Retinal pigment epithelial cell (primary cell): ENCODE measurements at regions not wholly inside any gene's neighbourhood (a gene's known extent, or its start where the extent isn't known, plus 50 kb on each side); places are given as distances from the start of the nearest gene placed in this dataset.
"Not testable (repeated sequence)": the region's sequence is repeated elsewhere in the genome, so short reads cannot be mapped to it uniquely, and the experiment has no call there.

Experiments used
- DNase-seq: peaks from one replicate; pipeline ENCODE4 v3.0.0-alpha.2; 2010; ENCODE audit warnings: low read depth
- H3K4me3 ChIP-seq: 2 replicates; pipeline ENCODE4 v1.5.1; 2011; ENCODE audit warnings: mild to moderate bottlenecking, low read length, control low read depth, moderate library complexity
- TF ChIP-seq, protein P1 (sequence below): conservative IDR thresholded peaks from 2 replicates; pipeline ENCODE4 v1.5.1; 2011; ENCODE audit warnings: low read depth, low read length, control low read depth, inconsistent platforms

DNA sequence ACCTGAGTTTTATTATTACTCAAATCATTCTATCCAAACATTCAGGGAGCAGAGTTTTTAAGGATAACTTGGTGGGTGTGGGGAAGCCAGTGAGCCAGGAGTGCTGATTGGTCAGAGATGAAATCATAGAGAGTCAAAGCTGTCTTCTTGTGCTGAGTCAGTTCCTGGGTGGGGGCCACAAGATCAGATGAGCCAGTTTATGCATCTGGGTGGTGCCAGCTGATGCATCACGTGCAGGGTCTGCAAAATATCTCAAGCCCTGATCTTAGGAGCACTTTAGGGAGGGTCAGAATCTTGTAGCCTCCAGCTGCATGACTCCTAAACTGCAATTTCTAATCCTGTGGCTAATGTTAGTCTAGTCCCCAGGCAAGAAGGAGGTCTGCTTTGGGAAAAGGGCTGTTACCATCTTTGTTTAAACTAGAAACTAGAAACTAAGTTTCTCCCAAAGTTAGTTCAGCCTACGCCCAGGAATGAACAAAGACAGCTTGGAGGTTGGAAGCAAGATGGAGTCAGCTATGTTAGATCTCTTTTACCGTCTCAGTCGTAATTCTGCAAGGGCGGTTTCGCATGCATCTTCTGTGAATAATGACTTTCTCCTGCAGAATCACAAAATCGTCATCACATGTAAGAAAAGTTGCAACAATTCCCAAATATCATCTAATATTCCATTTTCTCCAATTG lies 97.5 kb downstream of the ZNF664 start:
- not testable (repeated sequence) for DNase-seq, H3K4me3 ChIP-seq

DNA sequence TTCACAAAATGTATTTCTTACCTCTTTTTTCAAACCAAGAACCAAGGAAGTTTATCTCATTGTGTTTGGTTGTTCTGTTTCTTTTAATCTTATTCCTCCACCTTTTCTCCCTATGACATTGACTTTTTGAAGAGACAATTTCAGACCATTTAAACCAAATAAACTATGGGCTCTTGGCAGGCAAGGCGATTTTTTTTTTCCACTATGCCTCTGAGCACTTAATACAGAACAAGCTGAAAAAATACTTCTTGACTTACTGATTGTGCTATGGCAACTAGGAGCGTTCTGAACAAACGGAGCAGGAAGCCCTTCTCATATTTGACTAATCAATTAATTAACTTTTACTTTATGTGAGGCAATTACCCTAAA lies 98.0 kb downstream of the ZNF664 start:
- TF ChIP-seq, protein P1, sequence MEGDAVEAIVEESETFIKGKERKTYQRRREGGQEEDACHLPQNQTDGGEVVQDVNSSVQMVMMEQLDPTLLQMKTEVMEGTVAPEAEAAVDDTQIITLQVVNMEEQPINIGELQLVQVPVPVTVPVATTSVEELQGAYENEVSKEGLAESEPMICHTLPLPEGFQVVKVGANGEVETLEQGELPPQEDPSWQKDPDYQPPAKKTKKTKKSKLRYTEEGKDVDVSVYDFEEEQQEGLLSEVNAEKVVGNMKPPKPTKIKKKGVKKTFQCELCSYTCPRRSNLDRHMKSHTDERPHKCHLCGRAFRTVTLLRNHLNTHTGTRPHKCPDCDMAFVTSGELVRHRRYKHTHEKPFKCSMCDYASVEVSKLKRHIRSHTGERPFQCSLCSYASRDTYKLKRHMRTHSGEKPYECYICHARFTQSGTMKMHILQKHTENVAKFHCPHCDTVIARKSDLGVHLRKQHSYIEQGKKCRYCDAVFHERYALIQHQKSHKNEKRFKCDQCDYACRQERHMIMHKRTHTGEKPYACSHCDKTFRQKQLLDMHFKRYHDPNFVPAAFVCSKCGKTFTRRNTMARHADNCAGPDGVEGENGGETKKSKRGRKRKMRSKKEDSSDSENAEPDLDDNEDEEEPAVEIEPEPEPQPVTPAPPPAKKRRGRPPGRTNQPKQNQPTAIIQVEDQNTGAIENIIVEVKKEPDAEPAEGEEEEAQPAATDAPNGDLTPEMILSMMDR = no peak
- no peak for DNase-seq
- no peak overlapping the region for H3K4me3 ChIP-seq

DNA sequence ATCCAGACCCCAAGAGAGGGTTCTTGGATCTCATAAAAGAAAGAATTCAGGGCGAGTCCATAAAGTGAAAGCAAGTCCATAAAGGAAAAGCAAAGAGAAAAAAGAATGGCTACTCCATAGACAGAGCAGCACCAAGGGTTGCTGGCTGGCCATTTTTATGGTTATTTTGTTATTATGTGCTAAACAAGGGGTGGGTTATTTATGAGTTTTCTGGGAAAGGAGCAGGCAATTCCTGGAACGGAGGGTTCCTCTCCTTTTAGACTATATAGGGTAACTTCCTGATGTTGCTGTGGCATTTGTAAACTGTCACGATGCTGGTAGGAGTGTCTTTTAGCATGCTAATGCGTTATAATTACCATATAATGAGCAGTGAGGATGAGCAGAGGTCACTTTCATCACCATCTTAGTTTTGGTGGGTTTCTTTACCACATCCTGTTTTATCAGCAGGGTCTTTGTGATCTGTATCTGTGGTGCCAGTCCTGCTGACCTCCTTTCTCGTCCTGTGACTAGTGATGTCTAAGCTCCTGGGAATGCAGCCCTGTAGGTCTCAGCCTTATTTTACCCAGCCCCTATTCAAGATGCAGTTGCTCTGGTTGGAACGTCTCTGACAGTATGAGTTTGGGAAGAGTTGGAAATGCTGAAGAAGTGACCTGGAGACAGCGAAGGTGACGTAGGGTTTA lies 100.5 kb downstream of the ZNF664 start:
- H3K4me3 ChIP-seq = no peak overlapping the region
- TF ChIP-seq, protein P1 = no peak
- no peak for DNase-seq

DNA sequence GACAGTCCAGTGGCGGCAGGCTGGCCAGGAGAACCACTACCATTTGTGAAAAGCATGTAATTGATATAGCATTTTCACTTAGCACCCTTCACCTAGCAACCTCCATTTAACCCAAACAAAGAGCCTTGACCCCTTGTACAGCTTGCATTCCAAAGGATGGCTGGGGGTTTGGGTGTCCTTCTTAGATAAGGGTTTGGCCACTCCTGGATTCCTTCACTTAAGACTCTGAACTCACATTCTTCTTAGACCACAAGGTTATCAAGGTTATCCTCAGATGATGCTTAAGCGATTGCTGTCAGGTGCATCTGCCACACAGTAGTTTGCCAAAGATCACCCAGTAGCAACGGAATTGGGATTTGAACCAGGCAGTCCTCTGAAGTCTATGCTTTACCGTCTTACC lies 102.8 kb downstream of the ZNF664 start:
- TF ChIP-seq, protein P1 = no peak
- H3K4me3 ChIP-seq = no peak overlapping the region
- DNase-seq = no peak

DNA sequence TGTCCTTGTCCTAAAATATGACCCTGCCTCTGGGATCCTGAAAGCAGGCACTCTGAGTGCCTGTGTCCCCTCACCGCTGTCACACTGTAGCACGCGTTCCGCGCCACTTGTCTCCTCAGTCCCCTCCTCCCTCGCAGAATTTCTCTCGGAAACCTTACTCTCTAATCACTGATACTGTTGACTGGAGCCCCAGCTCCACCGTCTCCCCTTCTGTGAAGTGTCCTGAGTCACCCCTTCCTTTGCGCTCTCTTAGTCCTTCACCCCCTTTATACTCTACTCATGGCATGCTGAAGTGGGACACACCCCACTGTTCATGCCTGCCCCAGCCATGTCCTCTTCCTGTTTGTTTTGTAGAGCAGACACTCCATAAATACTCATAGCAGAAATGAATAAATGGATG lies 104.7 kb downstream of the ZNF664 start:
- TF ChIP-seq, protein P1 = no peak

DNA sequence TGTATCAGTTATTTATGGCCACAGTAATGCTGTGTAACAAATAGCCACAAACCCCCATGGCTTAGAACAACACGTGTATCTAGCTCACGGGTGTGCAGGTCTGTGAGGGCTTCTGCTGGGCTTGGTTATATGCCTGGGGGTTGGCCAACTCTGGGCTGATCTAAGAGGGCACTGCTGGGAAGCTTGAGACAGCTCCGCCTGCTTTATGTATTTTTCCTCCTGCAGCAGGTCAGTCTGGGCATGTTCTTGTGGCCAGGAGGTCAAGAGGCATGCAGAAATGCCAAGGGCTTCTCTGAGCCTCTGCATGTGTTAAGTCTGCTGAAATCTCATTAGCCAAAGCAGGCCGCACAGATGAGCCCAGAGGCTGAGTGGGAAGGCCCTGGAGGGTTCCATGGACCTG lies 105.8 kb downstream of the ZNF664 start:
- no peak for DNase-seq
- no peak overlapping the region for H3K4me3 ChIP-seq
- TF ChIP-seq, protein P1 = no peak

More for the DNA sequence above, 104.7 kb downstream of the ZNF664 start:
- H3K4me3 ChIP-seq = no peak overlapping the region
- no peak for DNase-seq

DNA sequence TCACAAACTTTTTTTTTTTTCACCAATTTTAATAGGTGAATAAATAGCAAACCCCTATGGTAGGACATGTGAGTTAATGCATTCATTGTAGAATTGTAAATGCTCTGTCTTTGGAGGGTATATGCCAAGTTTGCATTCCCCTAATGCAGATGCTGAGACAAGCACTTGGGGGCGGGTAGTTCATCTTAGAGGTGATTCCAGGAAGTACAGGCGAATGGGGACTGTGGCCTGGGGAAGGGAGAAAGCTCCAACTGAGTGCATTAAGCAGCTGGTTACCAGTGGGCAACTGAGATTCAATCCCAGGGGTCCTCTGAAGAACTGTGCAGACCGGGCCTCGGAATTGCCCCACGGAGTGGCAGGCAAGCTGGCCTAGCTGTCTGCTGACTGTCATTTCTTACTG lies 107.6 kb downstream of the ZNF664 start:
- DNase-seq = no peak

More for the DNA sequence above, 107.6 kb downstream of the ZNF664 start:
- TF ChIP-seq, protein P1 = no peak
- H3K4me3 ChIP-seq = no peak overlapping the region
